HCT116 (cell line): ENCODE measurements at regions not wholly inside any gene's neighbourhood (a gene's known extent, or its start where the extent isn't known, plus 50 kb on each side); places are given as distances from the start of the nearest gene placed in this dataset.

Experiments used
- ATAC-seq: fragments of 200-7000 bp; cut with Tn5 transposase; 2 replicates; pipeline ENCODE4 v1.9.1; 2020; ENCODE audit warnings: mild to moderate bottlenecking, moderate library complexity
- BruUV-seq: library from RNA; stranded (reverse); fragments of 400-500 nt; replicated peaks from 2 replicates; lab custom pipeline; 2021; lab: Mats Ljungman, UMichigan
- CTCF ChIA-PET: fragments of 300-600 bp; sonication (Branson Sonifier 250); formaldehyde crosslinking; loops from one replicate; lab custom pipeline; 2021; ENCODE audit warnings: antibody characterized with exemption; lab: Charles Lee
- POLR2A ChIA-PET: fragments of 300-600, 350-600 bp; sonication (Branson Sonifier 250); formaldehyde crosslinking; loops from one replicate; lab custom pipeline; 2021; ENCODE audit warnings: antibody characterized with exemption; lab: Charles Lee
- RAD21 ChIA-PET, 2 experiments: fragments of 300-600 bp; sonication (Branson Sonifier 250); formaldehyde crosslinking; loops; one replicate each; lab custom pipeline; 2023; ENCODE audit warnings: low total read pairs in 2 of 2; ENCODE audit not compliant: uncharacterized antibody in 2 of 2, unreplicated experiment in 2 of 2, low non-redundant PET in 1 of 2; lab: Charles Lee
- DNase-seq: peaks from one replicate; pipeline ENCODE4 v3.0.0-alpha.2; 2010; ENCODE audit warnings: low read depth, low spot score
- H2AFZ ChIP-seq: fragments of 200-600 bp; shearing (Covaris generic), sonication (generic); 2 replicates; pipeline ENCODE4 v1.6.1; 2017; ENCODE audit warnings: low read depth, mixed run types, mixed read lengths, antibody characterized with exemption, low read length; ENCODE audit not compliant: poor library complexity, severe bottlenecking
- H3K27ac ChIP-seq: 2 replicates; pipeline ENCODE4 v1.5.1; 2012; ENCODE audit warnings: low read depth, low read length
- H3K27me3 ChIP-seq: fragments of 200-600 bp; sonication (generic); 2 replicates; pipeline ENCODE4 v1.6.1; 2016; ENCODE audit warnings: mixed run types, low read length, mixed read lengths; ENCODE audit not compliant: insufficient read depth
- H3K36me3 ChIP-seq, 2 experiments: fragments of 200-500 bp in 1 of 2; fragments of 200-600 bp in 1 of 2; sonication (Bioruptor generic) in 1 of 2; sonication (generic) in 1 of 2; 2 replicates each; pipeline versions ENCODE4 v1.5.1 to v1.6.1; 2014 to 2016; ENCODE audit warnings: low read length in 2 of 2, inconsistent platforms in 1 of 2, mixed read lengths in 1 of 2, mixed run types in 1 of 2; ENCODE audit not compliant: insufficient read depth in 2 of 2, control insufficient read depth in 1 of 2
- H3K4me1 ChIP-seq, 2 experiments: fragments of 200-600 bp in 1 of 2; sonication (generic) in 1 of 2; 2 replicates each; pipeline versions ENCODE4 v1.5.1 to v1.6.1; 2012 to 2017; ENCODE audit warnings: low read length in 2 of 2, inconsistent platforms in 1 of 2, mild to moderate bottlenecking in 1 of 2, mixed read lengths in 1 of 2, mixed run types in 1 of 2, moderate library complexity in 1 of 2; ENCODE audit not compliant: insufficient read depth in 2 of 2, control insufficient read depth in 1 of 2
- H3K4me2 ChIP-seq: fragments of 200-600 bp; sonication (generic); 2 replicates; pipeline ENCODE4 v1.6.1; 2017; ENCODE audit warnings: mixed run types, low read length, mixed read lengths
- H3K4me3 ChIP-seq, 2 experiments: fragments of 200-600 bp in 1 of 2; sonication (generic) in 1 of 2; replicated peaks in 1 of 2; 2 replicates each; pipeline ENCODE4 v1.5.1; 2011 to 2016; ENCODE audit warnings: low read length in 2 of 2, control low read depth in 1 of 2, low read depth in 1 of 2, mild to moderate bottlenecking in 1 of 2, mixed read lengths in 1 of 2, mixed run types in 1 of 2
- H3K79me2 ChIP-seq: fragments of 200-600 bp; sonication (generic); 2 replicates; pipeline ENCODE4 v1.6.1; 2017; ENCODE audit warnings: mild to moderate bottlenecking, mixed run types, low read length, moderate library complexity, mixed read lengths; ENCODE audit not compliant: insufficient read depth
- H3K9ac ChIP-seq: fragments of 200-600 bp; sonication (generic); 2 replicates; pipeline ENCODE4 v1.6.1; 2016; ENCODE audit warnings: low read length, mixed read lengths
- H3K9me2 ChIP-seq: fragments of 200-600 bp; sonication (generic), shearing (Covaris generic); 2 replicates; pipeline ENCODE4 v1.6.1; 2017; ENCODE audit warnings: mixed run types, mild to moderate bottlenecking, moderate library complexity; ENCODE audit not compliant: insufficient read depth
- H3K9me3 ChIP-seq, 2 experiments: fragments of 200-500 bp in 1 of 2; fragments of 200-600 bp in 1 of 2; sonication (Bioruptor generic) in 1 of 2; sonication (generic) in 1 of 2; 2 replicates each; pipeline ENCODE4 v1.6.1; 2014 to 2017; ENCODE audit warnings: low read length in 2 of 2, mixed read lengths in 2 of 2, inconsistent platforms in 1 of 2, low read depth in 1 of 2, mild to moderate bottlenecking in 1 of 2, mixed run types in 1 of 2, moderate library complexity in 1 of 2; ENCODE audit not compliant: control insufficient read depth in 1 of 2, insufficient read depth in 1 of 2
- H4K20me1 ChIP-seq: fragments of 200-600 bp; sonication (generic), shearing (Covaris generic); 2 replicates; pipeline ENCODE4 v1.6.1; 2017; ENCODE audit warnings: mixed run types, mild to moderate bottlenecking, moderate library complexity; ENCODE audit not compliant: insufficient read depth
- CEBPB ChIP-seq: IDR thresholded peaks from 2 replicates; pipeline ENCODE4 v1.6.1; 2012; ENCODE audit warnings: low read depth
- EZH2 ChIP-seq: fragments of 200-600 bp; sonication (generic); IDR thresholded peaks from 2 replicates; pipeline ENCODE4 v1.6.1; 2017; ENCODE audit warnings: antibody characterized with exemption, mixed run types
- FOSL1 ChIP-seq: IDR thresholded peaks from 2 replicates; pipeline ENCODE4 v1.6.1; 2012; ENCODE audit warnings: low read depth
- POLR2A ChIP-seq: IDR thresholded peaks from 2 replicates; pipeline ENCODE4 v1.7.0; 2011; ENCODE audit warnings: borderline replicate concordance; ENCODE audit not compliant: insufficient read depth, insufficient read length; ENCODE audit errors: extremely low read depth
- REST ChIP-seq: IDR thresholded peaks from 2 replicates; pipeline ENCODE4 v1.6.1; 2012; ENCODE audit warnings: low read depth
- SP1 ChIP-seq: IDR thresholded peaks from 2 replicates; pipeline ENCODE4 v1.6.1; 2012; ENCODE audit warnings: low read depth
- SRF ChIP-seq: IDR thresholded peaks from 2 replicates; pipeline ENCODE4 v1.6.1; 2012; ENCODE audit warnings: low read depth
- TCF7L2 ChIP-seq: IDR thresholded peaks from 2 replicates; pipeline ENCODE4 v1.7.0; 2011; ENCODE audit warnings: borderline replicate concordance, inconsistent platforms; ENCODE audit not compliant: insufficient read depth, insufficient read length; ENCODE audit errors: extremely low read depth
- YY1 ChIP-seq: IDR thresholded peaks from 2 replicates; pipeline ENCODE4 v1.6.1; 2011; ENCODE audit warnings: low read length, low read depth, moderate library complexity, mild to moderate bottlenecking; ENCODE audit not compliant: insufficient replicate concordance; ENCODE audit errors: extremely low read depth
- ZFX ChIP-seq: fragments of 450-650 bp; IDR thresholded peaks from 2 replicates; pipeline ENCODE4 v1.6.1; 2017
- intact Hi-C: fragments of 100-400 bp; cut with micrococcal nuclease; formaldehyde crosslinking; loops from 2 replicates; pipeline ENCODE4 v1.10.0; 2022
- TF ChIP-seq, protein P1 (sequence below): IDR thresholded peaks from 2 replicates; pipeline ENCODE4 v1.6.1; 2011; ENCODE audit warnings: mild to moderate bottlenecking, low read length, moderate library complexity; ENCODE audit not compliant: insufficient replicate concordance; ENCODE audit errors: extremely low read depth
- TF ChIP-seq, protein P2 (sequence below), 3 experiments: fragments of 200-600 bp in 1 of 3; sonication (generic) in 1 of 3; IDR thresholded peaks in 2 of 3; conservative IDR thresholded peaks in 1 of 3; 2 replicates each; pipeline ENCODE4 v1.5.1; 2012 to 2017; ENCODE audit warnings: low read depth in 2 of 3, low read length in 2 of 3, antibody characterized with exemption in 1 of 3, borderline replicate concordance in 1 of 3, control low read depth in 1 of 3, mild to moderate bottlenecking in 1 of 3, mixed read lengths in 1 of 3, mixed run types in 1 of 3, moderate library complexity in 1 of 3; ENCODE audit not compliant: insufficient read depth in 1 of 3

DNA sequence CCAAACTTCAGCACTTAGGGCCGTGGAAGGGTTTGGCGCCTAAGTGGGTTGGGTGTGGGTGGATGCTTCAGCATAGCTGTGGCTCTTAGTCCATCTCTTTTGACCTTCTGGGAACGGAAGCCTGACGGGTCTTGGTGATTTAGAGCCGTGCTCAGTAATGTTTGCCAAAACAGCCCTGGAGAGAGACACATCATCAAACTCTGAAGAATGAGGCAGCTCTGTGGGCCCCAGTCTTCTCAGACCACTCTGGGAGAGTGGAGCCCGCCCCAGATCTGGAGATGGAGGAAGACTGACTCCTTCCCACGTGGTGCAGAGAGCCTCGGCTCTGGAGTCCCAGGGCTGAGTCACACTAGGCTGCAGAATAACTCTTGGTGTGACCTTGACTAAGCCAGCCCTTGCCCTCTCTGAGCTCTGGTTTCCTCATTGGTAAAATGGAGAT, 168.9 kb downstream of the C11orf91 start (continued):
- TF ChIP-seq REST: no peak
- TF ChIP-seq CEBPB: no peak
- no peak for TF ChIP-seq FOSL1
- no peak for TF ChIP-seq SRF
- no peak for TF ChIP-seq EZH2
- TF ChIP-seq YY1: no peak

DNA sequence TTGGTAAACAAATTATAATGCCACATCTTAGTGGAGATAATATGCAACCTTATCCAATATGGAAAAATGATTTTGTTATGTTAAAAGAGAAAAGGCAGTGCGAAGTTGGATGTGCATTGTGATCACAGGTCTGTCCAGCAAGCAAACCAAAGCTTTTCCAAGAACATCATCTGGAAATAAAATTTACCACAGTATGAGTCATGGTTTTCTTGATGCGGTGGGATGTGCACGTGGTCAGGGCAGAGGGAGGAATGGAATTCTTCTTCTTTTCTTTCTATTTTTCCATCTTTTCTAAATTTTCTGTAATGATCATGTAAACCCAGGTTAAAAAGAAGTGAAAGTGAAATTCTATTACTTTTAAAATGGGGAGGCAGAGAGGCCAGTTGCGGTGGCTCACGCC, 169.8 kb downstream of the C11orf91 start:
- H3K9ac ChIP-seq: no peak overlapping the region
- no peaks in the 10 kb centered on the region for H3K9me2 ChIP-seq
- ChIA-PET CTCF (no interaction called here), RAD21 (no interaction called here), POLR2A (no interaction called here)
- no peak for ATAC-seq
- BruUV-seq: no TSS peak
- no peaks in the 10 kb centered on the region for H3K27me3 ChIP-seq
- H3K4me2 ChIP-seq: no peak overlapping the region
- DNase-seq: no peak
- no peaks in the 10 kb centered on the region for H3K9me3 ChIP-seq
- peaks cover 0 to 7% of the 10 kb centered on the region in 2 experiments; a peak in 2 of 4 replicates for H3K4me1 ChIP-seq
- H3K4me3 ChIP-seq: no peak overlapping the region
- H2AFZ ChIP-seq: no peak overlapping the region
- TF ChIP-seq EZH2 (no peak), TCF7L2 (no peak), SP1 (no peak), ZFX (no peak), FOSL1 (no peak), REST (no peak), POLR2A (no peak)
- TF ChIP-seq, protein P1, sequence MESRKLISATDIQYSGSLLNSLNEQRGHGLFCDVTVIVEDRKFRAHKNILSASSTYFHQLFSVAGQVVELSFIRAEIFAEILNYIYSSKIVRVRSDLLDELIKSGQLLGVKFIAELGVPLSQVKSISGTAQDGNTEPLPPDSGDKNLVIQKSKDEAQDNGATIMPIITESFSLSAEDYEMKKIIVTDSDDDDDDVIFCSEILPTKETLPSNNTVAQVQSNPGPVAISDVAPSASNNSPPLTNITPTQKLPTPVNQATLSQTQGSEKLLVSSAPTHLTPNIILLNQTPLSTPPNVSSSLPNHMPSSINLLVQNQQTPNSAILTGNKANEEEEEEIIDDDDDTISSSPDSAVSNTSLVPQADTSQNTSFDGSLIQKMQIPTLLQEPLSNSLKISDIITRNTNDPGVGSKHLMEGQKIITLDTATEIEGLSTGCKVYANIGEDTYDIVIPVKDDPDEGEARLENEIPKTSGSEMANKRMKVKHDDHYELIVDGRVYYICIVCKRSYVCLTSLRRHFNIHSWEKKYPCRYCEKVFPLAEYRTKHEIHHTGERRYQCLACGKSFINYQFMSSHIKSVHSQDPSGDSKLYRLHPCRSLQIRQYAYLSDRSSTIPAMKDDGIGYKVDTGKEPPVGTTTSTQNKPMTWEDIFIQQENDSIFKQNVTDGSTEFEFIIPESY: no peak
- TF ChIP-seq, protein P2, sequence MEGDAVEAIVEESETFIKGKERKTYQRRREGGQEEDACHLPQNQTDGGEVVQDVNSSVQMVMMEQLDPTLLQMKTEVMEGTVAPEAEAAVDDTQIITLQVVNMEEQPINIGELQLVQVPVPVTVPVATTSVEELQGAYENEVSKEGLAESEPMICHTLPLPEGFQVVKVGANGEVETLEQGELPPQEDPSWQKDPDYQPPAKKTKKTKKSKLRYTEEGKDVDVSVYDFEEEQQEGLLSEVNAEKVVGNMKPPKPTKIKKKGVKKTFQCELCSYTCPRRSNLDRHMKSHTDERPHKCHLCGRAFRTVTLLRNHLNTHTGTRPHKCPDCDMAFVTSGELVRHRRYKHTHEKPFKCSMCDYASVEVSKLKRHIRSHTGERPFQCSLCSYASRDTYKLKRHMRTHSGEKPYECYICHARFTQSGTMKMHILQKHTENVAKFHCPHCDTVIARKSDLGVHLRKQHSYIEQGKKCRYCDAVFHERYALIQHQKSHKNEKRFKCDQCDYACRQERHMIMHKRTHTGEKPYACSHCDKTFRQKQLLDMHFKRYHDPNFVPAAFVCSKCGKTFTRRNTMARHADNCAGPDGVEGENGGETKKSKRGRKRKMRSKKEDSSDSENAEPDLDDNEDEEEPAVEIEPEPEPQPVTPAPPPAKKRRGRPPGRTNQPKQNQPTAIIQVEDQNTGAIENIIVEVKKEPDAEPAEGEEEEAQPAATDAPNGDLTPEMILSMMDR (IDR thresholded peaks at IDR 0.05 in 2 of 3, conservative IDR thresholded peaks at IDR 0.05 in 1 of 3; ENCODE audit: borderline replicate concordance in 1 of 3, insufficient read depth in 1 of 3, low read depth in 2 of 3, low read length in 2 of 3): no peak
- H3K36me3 ChIP-seq: no peaks in the 10 kb centered on the region
- H4K20me1 ChIP-seq: no peaks in the 10 kb centered on the region
- intact Hi-C loops: no loop called here
- H3K27ac ChIP-seq: no peak overlapping the region
- no peaks in the 10 kb centered on the region for H3K79me2 ChIP-seq
